GM19240 (cell line): ENCODE measurements at regions not wholly inside any gene's neighbourhood (a gene's known extent, or its start where the extent isn't known, plus 50 kb on each side); places are given as distances from the start of the nearest gene placed in this dataset.
"Not testable (repeated sequence)": the region's sequence is repeated elsewhere in the genome, so short reads cannot be mapped to it uniquely, and the experiment has no call there.

ENCODE experiments used
- DNase-seq: peaks from one replicate; pipeline ENCODE4 v3.0.0; 2011; ENCODE audit warnings: low spot score; ENCODE audit not compliant: insufficient read length

DNA sequence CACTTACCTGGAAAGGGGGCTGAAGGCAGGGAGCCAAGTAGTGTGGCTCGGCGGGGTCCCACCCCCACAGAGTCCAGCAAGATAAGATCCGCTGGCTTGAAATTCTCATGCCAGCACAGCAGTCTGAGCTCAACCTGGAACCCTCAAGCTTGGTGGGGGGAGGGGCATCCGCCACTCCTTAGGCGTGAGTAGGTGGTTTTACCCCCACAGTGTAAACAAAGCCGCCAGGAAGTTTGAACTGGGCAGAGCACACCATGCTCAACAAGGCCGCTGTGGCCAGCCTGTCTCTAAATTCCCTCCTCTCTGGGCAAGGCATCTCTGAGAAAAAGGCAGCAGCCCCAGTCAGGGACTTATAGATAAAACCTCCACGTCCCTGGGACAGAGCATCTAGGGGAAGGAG, 156.3 kb downstream of the KBTBD8 start:
- no peak for DNase-seq

DNA sequence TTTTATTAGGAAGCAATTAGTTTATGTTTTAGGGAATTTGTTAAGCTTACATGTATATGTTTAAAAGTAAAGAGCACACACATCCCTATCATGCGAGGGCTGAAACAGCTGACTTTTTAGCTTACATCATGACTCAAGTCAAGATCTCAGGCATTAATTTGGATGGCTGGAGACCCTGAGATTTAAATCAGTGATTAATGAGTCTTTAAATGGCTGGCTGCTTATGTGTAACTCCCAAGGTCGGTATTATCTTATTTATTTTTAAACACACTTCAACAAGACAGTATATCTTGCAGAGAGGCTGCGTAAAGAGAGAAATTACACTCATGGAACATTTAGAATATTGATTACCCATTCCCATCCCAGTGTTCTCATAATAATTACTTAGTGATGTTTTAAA, 169.4 kb downstream of the KBTBD8 start:
- DNase-seq = no peak

DNA sequence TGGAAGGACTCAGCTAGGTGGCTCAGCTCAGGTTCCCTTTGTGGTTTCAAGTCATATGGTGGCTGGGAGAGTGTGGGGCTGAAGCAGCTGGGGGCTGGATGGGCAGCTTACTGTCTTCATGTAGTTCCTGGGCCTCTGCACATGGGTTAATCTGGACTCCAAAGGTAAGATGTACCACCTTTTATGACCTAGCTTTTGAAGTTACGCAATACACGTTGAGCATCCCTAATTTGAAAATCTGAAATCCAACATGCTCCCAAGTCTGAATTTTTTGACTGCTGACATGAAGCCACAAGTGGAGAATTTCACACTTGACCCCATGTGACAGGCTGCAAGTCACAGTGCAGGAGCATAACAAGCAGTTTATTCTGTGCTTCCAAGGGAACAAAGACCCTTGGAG, 173.7 kb downstream of the KBTBD8 start:
- no peak for DNase-seq

DNA sequence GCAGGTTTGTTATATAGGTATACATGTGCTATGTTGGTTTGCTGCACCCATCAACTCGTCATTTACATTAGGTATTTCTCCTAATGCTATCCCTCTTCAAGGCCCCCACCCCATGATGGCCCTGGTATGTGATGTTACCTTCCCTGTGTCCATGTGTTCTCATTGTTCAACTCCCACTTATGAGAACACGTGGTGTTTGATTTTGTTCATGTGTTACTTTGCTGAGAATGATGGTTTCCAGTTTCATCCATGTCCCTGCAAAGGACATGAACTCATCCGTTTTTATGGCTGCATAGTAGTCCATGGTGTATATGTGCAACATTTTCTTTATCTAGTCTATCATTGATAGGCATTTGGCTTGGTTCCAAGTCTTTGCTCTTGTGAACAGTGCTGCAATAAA, 175.0 kb downstream of the KBTBD8 start:
- DNase-seq = not testable (repeated sequence)

DNA sequence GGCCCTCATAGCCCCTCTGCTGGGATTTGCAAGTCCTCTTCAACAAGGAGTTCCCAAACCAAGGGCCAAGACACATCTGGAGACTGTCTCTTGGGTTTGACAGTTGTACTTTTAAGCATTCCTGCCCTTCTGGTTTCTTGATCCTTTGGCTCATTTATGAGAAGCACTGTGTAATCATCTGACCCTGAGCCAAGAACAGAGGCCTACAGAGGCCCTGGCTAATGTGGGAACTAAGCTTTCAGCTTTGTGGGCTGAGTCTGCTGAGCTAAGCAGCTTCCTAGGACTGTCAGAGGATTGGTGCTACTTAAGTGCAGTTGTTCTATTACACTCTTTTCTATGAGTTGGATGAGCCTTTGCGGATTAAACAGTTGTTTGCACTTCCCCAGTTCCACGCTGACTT, 178.3 kb downstream of the KBTBD8 start:
- no peak for DNase-seq

DNA sequence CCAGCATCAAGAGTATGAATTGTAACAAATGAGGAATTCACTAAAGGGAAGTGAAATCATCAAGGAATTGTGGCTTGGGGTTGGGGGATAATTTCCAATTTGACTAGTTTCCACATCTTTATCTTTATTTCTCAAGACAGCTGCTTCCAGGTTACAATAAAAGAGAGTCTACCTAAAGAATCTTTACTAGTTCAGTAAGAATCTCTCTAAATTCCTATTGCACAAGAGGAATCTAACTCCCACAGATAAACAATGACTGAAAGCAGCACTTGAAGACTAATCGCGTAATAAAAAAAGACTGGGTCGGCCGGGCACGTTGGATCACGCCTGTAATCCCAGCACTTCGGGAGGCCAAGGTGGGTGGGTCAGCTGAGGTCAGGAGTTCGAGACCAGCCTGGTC, 194.4 kb downstream of the KBTBD8 start:
- DNase-seq = no peak

DNA sequence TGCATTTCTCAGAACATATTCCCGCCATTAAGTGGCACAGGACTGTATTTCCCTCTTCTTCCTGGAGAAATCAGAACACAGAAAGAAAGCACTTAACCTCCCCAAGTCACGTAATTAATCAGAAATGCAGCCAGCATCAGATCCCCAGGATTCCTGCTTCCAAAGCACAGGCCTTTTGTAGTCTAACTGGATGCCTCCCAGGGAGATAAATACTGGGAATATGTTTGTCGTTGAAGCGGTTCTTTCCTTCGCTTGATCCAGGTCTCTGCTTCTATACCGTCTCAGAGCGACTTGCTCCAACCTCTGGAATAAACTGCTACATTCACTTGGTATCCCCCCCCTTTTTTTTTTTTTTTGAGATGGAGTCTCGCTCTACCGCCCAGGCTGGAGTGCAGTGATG, 198.6 kb downstream of the KBTBD8 start:
- DNase-seq = no peak

DNA sequence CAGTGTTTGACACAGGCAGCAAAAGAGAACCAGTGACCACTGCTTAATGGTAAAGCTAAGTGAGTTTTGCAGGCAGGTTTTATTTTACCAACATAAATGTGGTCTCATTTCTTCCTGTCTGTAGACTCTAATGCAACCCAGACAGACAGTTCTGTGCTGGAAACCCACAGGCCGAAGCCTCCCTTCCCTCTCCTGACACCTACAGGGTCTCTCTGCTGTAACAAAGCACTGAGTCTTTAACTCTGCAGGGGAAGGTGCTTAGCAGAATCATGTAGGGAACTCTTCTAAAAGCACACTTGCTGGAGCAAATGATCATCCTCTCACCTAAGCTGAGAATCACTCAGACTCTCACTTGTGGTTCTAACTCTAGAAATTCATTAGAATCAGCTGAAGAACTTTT, 200.3 kb downstream of the KBTBD8 start:
- DNase-seq = no peak

DNA sequence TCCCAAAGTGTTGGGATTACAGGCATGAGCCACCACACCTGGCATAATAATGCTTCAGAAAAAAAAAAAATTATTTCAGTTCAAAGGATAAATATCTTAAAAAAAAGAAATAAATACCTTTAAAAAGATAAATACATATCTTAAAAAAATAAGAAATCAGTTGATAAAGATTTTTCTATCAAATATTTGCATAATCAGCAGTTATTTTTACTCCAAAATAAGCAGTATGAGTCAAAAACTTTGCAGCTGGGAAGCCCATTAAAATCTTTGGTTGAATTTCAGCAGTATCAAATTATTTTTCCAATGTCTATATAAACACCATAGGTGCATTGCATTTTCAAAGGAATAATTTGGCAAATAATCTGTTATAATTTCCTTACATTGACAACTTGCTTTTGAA, 202.5 kb downstream of the KBTBD8 start:
- DNase-seq = no peak

DNA sequence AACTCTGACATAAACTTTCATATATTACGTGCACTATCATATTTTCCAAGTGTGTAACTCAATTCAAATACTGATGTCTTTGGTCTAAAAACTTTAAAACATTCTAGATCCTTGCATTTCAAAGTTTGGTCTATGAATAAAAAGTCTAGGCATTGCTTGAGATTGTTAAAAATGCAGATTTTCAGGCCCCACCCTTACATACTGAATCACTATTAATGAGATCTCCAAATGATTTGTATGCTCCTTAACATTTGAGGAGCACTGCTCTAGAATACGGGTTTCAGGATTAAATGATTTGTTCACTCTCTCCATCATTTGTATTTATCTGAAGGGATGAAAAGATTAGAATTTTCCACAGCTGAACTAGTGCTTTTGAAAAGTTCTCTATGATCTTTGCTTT, 202.9 kb downstream of the KBTBD8 start:
- no peak for DNase-seq

DNA sequence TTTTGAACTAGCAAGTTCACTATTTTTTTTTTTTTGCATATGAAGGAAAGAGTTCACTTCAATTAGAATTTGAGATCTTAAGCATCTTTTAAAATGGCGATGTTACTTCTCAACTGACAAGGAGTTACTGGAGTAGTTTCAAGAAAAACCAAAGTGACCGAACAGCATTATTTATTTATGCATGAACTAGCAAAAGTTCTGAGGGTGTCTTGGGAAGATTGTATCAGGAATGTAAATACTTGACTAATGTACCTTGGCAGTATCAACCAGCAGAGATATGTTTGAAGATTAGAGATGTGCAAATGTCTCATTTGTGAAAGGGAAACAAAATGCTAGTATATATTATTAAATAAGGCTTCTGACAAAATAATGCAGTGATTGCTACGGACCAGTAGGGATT, 203.9 kb downstream of the KBTBD8 start:
- DNase-seq = no peak

DNA sequence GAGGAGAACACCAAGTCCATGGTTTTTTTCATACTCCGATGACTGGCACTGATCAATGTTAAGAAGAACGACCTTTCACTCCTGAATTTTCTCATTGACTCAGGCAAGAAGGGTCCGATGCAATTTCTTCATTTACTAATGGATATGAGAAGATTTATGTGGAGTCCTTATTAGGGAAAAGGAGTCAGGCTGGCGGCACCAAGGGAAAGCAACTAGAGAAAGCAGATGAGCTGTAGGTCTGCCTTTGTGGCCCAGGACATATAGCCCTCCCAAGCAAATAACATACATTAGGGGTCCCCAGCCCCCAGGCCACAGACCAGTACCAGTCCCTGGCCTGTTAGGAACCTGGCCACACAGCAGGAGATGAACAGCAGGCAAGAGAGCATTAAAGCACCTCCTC, 206.8 kb downstream of the KBTBD8 start:
- no peak for DNase-seq

DNA sequence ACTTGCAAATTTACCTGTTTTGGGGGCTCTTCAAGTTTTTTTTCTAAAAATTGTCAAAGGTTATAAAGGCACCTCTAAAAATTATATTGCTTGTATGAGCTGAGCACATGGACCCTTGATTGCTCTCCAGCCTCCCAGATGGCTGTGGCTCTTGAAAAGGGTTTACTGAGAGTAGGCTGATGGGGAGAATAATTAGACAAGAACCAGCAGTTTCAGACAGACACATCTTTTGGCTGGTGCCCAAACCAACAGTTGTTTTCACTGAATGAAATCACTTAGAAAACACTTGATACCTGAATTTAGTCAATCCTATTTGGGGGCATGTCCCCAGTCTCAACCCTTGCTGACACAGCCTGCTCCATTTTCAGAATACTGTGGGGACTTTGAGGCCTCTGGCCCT, 217.6 kb downstream of the KBTBD8 start:
- DNase-seq = no peak

DNA sequence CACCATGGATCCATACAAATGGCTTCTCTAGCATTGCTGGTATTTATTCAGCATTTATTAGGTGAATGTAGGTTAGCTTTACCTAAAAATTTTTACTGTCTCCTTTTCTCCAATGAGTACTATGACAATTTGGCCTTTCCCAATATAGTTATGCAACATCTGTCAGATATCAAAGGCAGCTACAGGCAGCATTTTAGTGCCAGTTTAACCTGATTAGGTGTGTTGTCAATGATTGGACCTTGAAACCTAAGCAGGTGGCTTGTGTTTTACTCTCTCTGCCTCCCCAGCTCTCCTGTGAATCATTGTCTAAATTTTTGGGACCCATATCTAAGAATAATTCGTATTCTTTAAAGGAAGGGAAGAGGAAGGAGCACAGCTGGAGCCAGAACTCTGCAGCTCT, 228.9 kb downstream of the KBTBD8 start:
- no peak for DNase-seq

DNA sequence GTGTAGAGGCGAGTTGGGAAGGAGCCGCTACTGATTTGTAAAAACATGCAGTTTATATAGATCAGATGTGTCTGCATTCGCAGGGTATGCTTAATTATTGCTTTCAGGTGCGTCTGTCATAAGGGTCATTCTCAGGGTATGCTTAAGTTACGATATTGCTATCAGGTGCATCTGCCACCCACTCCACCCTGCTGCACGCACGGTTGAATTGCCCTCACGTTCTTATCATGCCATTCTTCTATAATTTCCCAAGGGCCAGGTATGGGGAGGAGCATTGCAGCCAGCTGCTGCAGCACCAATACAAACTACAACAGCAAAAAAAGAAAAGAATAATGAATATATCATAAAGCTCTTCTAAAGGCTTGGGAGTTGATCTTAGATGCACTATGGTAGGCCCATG, 230.0 kb downstream of the KBTBD8 start:
- no peak for DNase-seq

DNA sequence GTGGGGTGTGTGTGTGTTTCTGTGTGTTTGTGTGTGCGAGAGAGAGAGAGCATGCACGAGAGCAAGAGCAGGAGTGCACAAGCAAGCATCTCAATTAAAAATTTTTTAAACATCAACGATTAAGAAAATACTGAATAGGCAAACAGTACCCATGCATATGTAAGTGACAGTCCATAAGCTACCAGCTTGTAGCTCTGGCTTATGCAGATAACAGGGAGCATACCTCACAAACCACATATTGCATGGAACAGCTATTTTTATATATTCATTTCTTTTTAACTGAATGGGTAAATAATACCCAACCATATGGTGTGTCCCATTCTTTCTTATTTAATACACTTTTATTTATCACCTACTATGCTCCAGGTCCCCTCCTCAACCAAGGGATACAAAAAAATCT, 234.5 kb downstream of the KBTBD8 start:
- DNase-seq = no peak

DNA sequence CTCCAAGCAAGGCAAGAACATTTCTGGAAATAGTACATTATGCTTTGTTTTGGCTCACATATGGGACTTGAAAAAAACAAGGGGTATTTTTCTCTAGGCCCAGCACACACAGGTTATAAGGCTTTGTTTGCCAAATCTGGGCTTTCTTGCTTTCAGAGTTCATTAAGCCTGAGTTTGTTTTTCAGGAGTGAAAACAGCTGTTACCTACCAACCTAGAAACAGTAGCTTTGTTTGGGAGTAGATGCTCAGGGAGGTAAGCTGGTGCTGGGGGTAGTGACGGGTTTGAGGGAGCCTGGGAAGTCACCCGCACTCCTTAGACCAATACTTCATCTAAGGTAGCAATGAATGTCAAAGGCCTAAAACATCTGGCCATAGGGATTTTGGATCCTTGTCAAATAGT, 241.2 kb downstream of the KBTBD8 start:
- no peak for DNase-seq

DNA sequence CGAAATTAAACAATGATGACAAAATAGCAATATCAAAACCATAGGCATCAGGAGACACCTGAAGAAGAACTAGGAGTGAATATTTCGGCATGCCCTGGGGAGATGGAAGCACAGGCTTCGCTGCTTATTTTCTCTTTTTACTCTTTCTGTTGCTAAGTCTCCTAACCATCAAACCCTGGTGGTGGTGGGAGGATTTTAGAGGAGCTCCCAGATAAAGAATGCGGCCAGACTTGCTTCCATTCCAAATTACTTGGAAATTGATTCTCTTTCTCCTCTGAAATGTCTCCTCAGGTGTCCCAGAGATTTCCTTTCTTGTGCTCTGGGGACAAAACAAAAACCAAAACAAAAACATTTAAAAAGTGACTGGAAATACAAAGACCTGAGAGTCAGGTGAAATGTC, 243.0 kb downstream of the KBTBD8 start:
- no peak for DNase-seq

DNA sequence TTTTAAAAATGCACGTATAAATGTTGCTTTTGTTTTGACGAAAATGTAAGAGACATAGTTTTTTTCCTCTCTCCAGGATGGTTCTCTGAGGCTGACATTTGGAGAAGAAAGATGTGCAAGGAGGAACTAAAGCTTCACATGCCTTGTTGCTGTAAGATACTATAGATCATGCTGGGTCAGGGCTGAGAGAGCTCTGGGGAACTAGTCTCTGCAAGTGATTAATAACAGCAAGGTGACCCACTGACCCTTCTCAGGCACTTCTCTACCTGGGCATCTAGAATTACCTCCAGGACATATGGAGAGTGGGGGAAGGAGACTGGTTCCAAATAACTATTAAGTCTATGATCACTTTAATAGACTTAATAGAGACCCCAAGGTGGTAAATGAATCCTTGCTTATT, 246.0 kb downstream of the KBTBD8 start:
- no peak for DNase-seq

DNA sequence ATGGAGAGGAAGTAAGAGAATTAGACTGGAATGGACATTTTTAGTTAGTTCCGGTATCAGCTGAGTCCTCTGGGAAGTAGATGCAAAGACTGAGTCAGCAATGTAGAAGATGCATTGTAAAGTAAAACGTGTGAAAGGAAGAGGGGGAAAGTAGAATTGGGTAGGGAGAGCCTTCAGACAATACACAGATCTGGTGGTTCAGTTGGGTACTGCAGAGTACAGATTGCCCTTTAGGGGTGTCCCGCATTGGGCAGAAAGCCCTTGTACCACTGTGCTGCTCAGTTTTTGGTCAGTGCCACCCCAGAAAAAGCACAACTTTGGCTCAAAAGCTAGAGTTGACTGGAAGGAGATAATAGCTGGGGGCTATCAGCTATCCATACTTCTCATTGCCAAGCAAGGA, 247.4 kb downstream of the KBTBD8 start:
- no peak for DNase-seq

DNA sequence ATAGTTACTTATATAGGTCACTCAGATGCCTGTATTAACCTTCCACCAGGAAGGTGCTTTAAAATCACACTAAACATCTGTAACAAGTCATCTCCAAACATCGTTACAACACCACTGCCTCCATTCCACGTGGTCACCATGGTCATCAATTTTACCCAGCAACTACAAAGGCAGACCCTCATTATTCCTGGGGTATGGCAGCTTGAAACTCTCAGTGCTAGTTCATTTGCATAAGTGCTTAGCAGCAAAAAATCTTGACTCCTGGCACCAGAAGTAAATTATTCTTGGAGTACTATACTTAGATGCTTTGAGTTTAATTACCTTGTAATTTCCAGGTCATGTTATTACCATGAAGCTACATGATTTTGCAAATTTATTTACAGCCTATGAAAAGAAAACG, 250.6 kb downstream of the KBTBD8 start:
- DNase-seq = no peak

DNA sequence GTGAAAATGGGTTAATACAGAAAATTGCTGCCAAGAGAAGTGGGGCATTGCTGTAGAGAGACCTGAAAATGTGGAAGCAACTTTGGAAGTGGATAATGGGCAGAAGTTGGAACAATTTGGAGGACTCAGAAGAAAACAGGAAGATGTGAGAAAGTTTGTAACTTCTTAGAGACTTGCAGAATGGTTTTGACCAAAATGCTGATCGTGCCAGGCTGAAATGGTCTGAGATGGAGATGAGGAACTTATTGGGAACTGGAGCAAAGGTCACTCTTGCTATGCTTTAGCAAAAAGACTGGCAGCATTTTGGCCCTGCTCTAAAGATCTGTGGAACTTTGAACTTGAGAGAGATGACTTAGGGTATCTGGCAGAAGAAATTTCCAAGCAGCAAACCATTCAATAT, 254.8 kb downstream of the KBTBD8 start:
- not testable (repeated sequence) for DNase-seq

DNA sequence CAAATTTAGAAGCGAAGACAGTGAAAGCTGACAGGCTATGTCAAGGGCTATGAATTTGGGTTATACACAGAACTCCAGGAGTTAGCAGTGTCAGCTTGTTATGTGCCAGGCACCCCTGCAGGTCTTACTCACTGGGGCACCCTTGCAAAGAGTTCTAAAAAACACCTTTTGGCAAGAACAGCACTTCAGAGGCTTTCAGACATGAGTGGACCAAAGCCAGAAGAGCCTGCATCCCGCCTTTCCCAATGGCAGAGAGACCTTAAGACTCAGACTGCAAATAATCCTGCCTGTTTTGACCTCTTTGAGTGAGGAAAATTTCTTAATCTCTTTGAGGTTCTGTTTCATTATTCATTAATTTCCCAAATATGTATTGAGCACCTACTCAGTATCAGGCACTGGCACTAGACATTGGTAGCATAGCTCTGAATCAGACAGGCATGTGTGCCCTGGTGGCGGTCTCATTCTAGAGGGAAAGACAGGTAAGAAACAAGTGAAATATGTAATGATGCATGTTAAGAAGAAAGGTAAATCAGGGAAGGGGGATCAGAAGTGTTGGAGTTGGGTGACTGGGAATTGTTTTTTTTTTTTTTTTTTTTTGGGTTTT, 280.0 kb downstream of the KBTBD8 start:
- DNase-seq = no peak

DNA sequence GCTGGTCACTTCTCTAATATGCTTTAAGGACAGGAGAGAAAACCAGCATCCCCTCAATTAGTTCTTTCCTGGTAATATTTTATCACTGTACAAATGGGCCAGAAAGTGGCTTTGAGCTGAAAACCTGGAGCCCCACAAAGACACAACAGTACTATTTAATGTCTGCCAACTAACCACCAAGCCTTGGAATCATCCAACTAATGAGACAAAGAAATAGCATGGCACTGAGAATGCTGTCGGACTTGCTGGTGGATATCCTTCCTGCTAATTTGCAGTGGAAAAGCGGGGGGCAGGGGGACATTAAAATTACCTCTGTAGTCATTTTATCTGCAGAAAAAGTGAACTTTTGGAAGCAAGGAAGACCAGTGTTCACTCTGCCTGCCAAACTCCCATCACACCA, 288.5 kb downstream of the KBTBD8 start:
- no peak for DNase-seq
